HEK293 (cell line): ENCODE measurements at regions not wholly inside any gene's neighbourhood (a gene's known extent, or its start where the extent isn't known, plus 50 kb on each side); places are given as distances from the start of the nearest gene placed in this dataset.

ENCODE experiments used
- CTCF ChIA-PET: fragments of 350-600 bp; formaldehyde crosslinking; extraction: SDS; loops from one replicate; lab custom pipeline; 2021; ENCODE audit warnings: antibody characterized with exemption; lab: Yijun Ruan, JAX
- POLR2A ChIA-PET: fragments of 300-600 bp; formaldehyde crosslinking; extraction: SDS; loops from one replicate; lab custom pipeline; 2020; ENCODE audit warnings: antibody characterized with exemption, inconsistent platforms; lab: Yijun Ruan, JAX
- H3K27ac ChIP-seq: fragments of 200-500 bp; sonication (Bioruptor generic); 2 replicates; pipeline ENCODE4 v1.5.1; 2014; ENCODE audit warnings: low read depth, low read length, control low read depth, inconsistent platforms; ENCODE audit errors: extremely low read depth
- H3K36me3 ChIP-seq, 2 experiments: fragments of 200-500 bp in 1 of 2; sonication (Bioruptor generic) in 1 of 2; 1 replicate in 1 of 2; 2 replicates in 1 of 2; pipeline ENCODE4 v1.5.1; 2014 to 2017; ENCODE audit warnings: inconsistent platforms in 2 of 2, low read length in 2 of 2; ENCODE audit not compliant: control insufficient read depth in 2 of 2, insufficient read depth in 1 of 2
- H3K4me1 ChIP-seq: fragments of 200-500 bp; sonication (Bioruptor generic); 2 replicates; pipeline ENCODE4 v1.5.1; 2014; ENCODE audit warnings: mild to moderate bottlenecking, low read length, inconsistent platforms; ENCODE audit not compliant: control insufficient read depth, insufficient read depth
- H3K4me3 ChIP-seq: 2 replicates; pipeline ENCODE4 v1.5.1; 2011; ENCODE audit warnings: low read depth, mild to moderate bottlenecking, control low read depth, low read length, moderate library complexity
- H3K9me3 ChIP-seq: fragments of 200-500 bp; sonication (Bioruptor generic); 2 replicates; pipeline ENCODE4 v1.5.1; 2014; ENCODE audit warnings: low read depth, low read length, inconsistent platforms; ENCODE audit not compliant: control insufficient read depth, insufficient read depth
- HOXA7 ChIP-seq: sonication (generic); formaldehyde crosslinking; IDR thresholded peaks from 2 replicates; pipeline ENCODE4 v1.8.1; 2022; ENCODE audit warnings: missing genetic modification reagents, borderline replicate concordance
- MEIS1 ChIP-seq: sonication (generic); formaldehyde crosslinking; IDR thresholded peaks from 2 replicates; pipeline ENCODE4 v1.8.1; 2022; ENCODE audit warnings: missing genetic modification reagents, mild to moderate bottlenecking, borderline replicate concordance
- MZF1 ChIP-seq: fragments of 450-650 bp; formaldehyde crosslinking; IDR thresholded peaks from 2 replicates; pipeline ENCODE4 v1.5.1; 2017; ENCODE audit warnings: missing biosample characterization, missing genetic modification characterization, borderline replicate concordance
- PRDM2 ChIP-seq: fragments of 450-650 bp; formaldehyde crosslinking; IDR thresholded peaks from 2 replicates; pipeline ENCODE4 v1.5.1; 2016; ENCODE audit warnings: missing biosample characterization, missing genetic modification characterization, borderline replicate concordance
- REPIN1 ChIP-seq: fragments of 450-650 bp; formaldehyde crosslinking; IDR thresholded peaks from 2 replicates; pipeline ENCODE4 v1.5.1; 2017; ENCODE audit warnings: missing biosample characterization, missing genetic modification characterization, low read depth
- SETDB1 ChIP-seq: IDR thresholded peaks from one replicate; pipeline ENCODE4 v1.6.1; 2017; ENCODE audit warnings: mild to moderate bottlenecking, low read length, moderate library complexity, mixed read lengths; ENCODE audit not compliant: insufficient read length
- SP2 ChIP-seq: fragments of 450-650 bp; formaldehyde crosslinking; IDR thresholded peaks from 2 replicates; pipeline ENCODE4 v1.5.1; 2016; ENCODE audit warnings: missing biosample characterization, missing genetic modification characterization
- TCF7L2 ChIP-seq: IDR thresholded peaks from 2 replicates; pipeline ENCODE4 v1.6.1; 2011; ENCODE audit warnings: low read depth, mild to moderate bottlenecking, inconsistent platforms, low read length, moderate library complexity, borderline replicate concordance
- ZFHX2 ChIP-seq: fragments of 450-650 bp; formaldehyde crosslinking; conservative IDR thresholded peaks from 2 replicates; pipeline ENCODE4 v1.5.1; 2016; ENCODE audit warnings: missing biosample characterization, missing genetic modification characterization
- ZFP41 ChIP-seq: fragments of 450-650 bp; formaldehyde crosslinking; IDR thresholded peaks from 2 replicates; pipeline ENCODE4 v1.5.1; 2016; ENCODE audit warnings: missing biosample characterization, missing genetic modification characterization, borderline replicate concordance
- ZFP69B ChIP-seq: fragments of 450-650 bp; formaldehyde crosslinking; IDR thresholded peaks from 2 replicates; pipeline ENCODE4 v1.5.1; 2016; ENCODE audit warnings: missing biosample characterization, missing genetic modification characterization
- ZNF138 ChIP-seq: fragments of 450-650 bp; formaldehyde crosslinking; IDR thresholded peaks from 2 replicates; pipeline ENCODE4 v1.5.1; 2016; ENCODE audit warnings: missing biosample characterization, missing genetic modification characterization, borderline replicate concordance
- ZNF16 ChIP-seq: fragments of 450-650 bp; formaldehyde crosslinking; IDR thresholded peaks from 2 replicates; pipeline ENCODE4 v1.5.1; 2016; ENCODE audit warnings: low read depth, missing biosample characterization, missing genetic modification characterization
- ZNF175 ChIP-seq: fragments of 450-650 bp; formaldehyde crosslinking; IDR thresholded peaks from 2 replicates; pipeline ENCODE4 v1.5.1; 2016; ENCODE audit warnings: missing biosample characterization, missing genetic modification characterization
- ZNF184 ChIP-seq: fragments of 450-650 bp; IDR thresholded peaks from 2 replicates; pipeline ENCODE4 v1.5.1; 2018; ENCODE audit warnings: missing biosample characterization, mild to moderate bottlenecking, missing genetic modification characterization
- ZNF214 ChIP-seq: fragments of 450-650 bp; formaldehyde crosslinking; IDR thresholded peaks from 2 replicates; pipeline ENCODE4 v1.5.1; 2017; ENCODE audit warnings: missing biosample characterization, mild to moderate bottlenecking, missing genetic modification characterization, borderline replicate concordance
- ZNF221 ChIP-seq: fragments of 450-650 bp; formaldehyde crosslinking; IDR thresholded peaks from 2 replicates; pipeline ENCODE4 v1.5.1; 2017; ENCODE audit warnings: missing biosample characterization, missing genetic modification characterization, borderline replicate concordance
- ZNF239 ChIP-seq: fragments of 450-650 bp; formaldehyde crosslinking; IDR thresholded peaks from 2 replicates; pipeline ENCODE4 v1.5.1; 2016; ENCODE audit warnings: missing biosample characterization, missing genetic modification characterization
- ZNF366 ChIP-seq: fragments of 450-650 bp; formaldehyde crosslinking; conservative IDR thresholded peaks from 2 replicates; pipeline ENCODE4 v1.5.1; 2016; ENCODE audit warnings: missing biosample characterization, missing genetic modification characterization
- ZNF423 ChIP-seq: fragments of 450-650 bp; formaldehyde crosslinking; IDR thresholded peaks from 2 replicates; pipeline ENCODE4 v1.5.1; 2016; ENCODE audit warnings: missing biosample characterization, missing genetic modification characterization
- ZNF48 ChIP-seq: fragments of 450-650 bp; formaldehyde crosslinking; IDR thresholded peaks from 2 replicates; pipeline ENCODE4 v1.5.1; 2016; ENCODE audit warnings: missing biosample characterization, missing genetic modification characterization
- ZNF529 ChIP-seq: fragments of 450-650 bp; formaldehyde crosslinking; IDR thresholded peaks from 2 replicates; pipeline ENCODE4 v1.5.1; 2017; ENCODE audit warnings: missing genetic modification characterization, missing biosample characterization; ENCODE audit not compliant: insufficient replicate concordance
- ZNF626 ChIP-seq: fragments of 450-650 bp; sonication (Bioruptor Pico); formaldehyde crosslinking; IDR thresholded peaks from 2 replicates; pipeline ENCODE4 v1.5.1; 2018; ENCODE audit warnings: missing biosample characterization, missing genetic modification characterization, inconsistent platforms
- ZNF747 ChIP-seq: fragments of 450-650 bp; formaldehyde crosslinking; IDR thresholded peaks from 2 replicates; pipeline ENCODE4 v1.5.1; 2016; ENCODE audit warnings: missing biosample characterization, missing genetic modification characterization
- ZNF776 ChIP-seq: fragments of 450-650 bp; formaldehyde crosslinking; IDR thresholded peaks from 2 replicates; pipeline ENCODE4 v1.5.0; 2017; ENCODE audit warnings: missing biosample characterization, missing genetic modification characterization, borderline replicate concordance
- ZNF792 ChIP-seq: fragments of 450-650 bp; formaldehyde crosslinking; IDR thresholded peaks from 2 replicates; pipeline ENCODE4 v1.5.1; 2016; ENCODE audit warnings: missing biosample characterization, missing genetic modification characterization
- ZXDB ChIP-seq: fragments of 450-650 bp; formaldehyde crosslinking; IDR thresholded peaks from 2 replicates; pipeline ENCODE4 v1.5.1; 2016; ENCODE audit warnings: missing biosample characterization, missing genetic modification characterization
- TF ChIP-seq, protein P1 (sequence below): fragments of 450-650 bp; formaldehyde crosslinking; IDR thresholded peaks from 2 replicates; pipeline ENCODE4 v1.5.1; 2016; ENCODE audit warnings: missing biosample characterization, missing genetic modification characterization
- TF ChIP-seq, protein P2 (sequence below): fragments of 450-650 bp; formaldehyde crosslinking; IDR thresholded peaks from 2 replicates; pipeline ENCODE4 v1.5.1; 2017; ENCODE audit warnings: missing biosample characterization, mild to moderate bottlenecking, missing genetic modification characterization, moderate library complexity

GRCh38 chr3:40914475-40914874 is 284.8 kb upstream of the CTNNB1 start:
- no peaks in the 10 kb centered on the region for H3K36me3 ChIP-seq
- POLR2A ChIA-PET = no interaction called here
- no peak overlapping the region for H3K27ac ChIP-seq
- H3K4me3 ChIP-seq = no peak overlapping the region
- CTCF ChIA-PET = no interaction called here
- no peaks in the 10 kb centered on the region for H3K9me3 ChIP-seq
- TF ChIP-seq, protein P1, sequence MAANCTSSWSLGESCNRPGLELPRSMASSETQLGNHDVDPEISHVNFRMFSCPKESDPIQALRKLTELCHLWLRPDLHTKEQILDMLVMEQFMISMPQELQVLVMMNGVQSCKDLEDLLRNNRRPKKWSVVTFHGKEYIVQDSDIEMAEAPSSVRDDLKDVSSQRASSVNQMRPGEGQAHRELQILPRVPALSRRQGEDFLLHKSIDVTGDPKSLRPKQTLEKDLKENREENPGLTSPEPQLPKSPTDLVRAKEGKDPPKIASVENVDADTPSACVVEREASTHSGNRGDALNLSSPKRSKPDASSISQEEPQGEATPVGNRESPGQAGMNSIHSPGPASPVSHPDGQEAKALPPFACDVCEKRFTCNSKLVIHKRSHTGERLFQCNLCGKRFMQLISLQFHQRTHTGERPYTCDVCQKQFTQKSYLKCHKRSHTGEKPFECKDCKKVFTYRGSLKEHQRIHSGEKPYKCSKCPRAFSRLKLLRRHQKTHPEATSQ = no peak
- TF ChIP-seq MEIS1 (CRISPR knock-in tag) = no peak
- no peak for TF ChIP-seq MZF1 (tag by site-specific recombination)
- TF ChIP-seq ZNF366 (tag by site-specific recombination) = no peak
- TF ChIP-seq, protein P2, sequence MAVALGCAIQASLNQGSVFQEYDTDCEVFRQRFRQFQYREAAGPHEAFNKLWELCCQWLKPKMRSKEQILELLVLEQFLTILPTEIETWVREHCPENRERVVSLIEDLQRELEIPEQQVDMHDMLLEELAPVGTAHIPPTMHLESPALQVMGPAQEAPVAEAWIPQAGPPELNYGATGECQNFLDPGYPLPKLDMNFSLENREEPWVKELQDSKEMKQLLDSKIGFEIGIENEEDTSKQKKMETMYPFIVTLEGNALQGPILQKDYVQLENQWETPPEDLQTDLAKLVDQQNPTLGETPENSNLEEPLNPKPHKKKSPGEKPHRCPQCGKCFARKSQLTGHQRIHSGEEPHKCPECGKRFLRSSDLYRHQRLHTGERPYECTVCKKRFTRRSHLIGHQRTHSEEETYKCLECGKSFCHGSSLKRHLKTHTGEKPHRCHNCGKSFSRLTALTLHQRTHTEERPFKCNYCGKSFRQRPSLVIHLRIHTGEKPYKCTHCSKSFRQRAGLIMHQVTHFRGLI (tag by site-specific recombination) = no peak
- no peak for TF ChIP-seq TCF7L2
- TF ChIP-seq ZXDB (tag by site-specific recombination) = no peak
- TF ChIP-seq ZNF747 (tag by site-specific recombination) = no peak
- TF ChIP-seq ZNF221 (tag by site-specific recombination) = no peak
- TF ChIP-seq ZFHX2 (tag by site-specific recombination) = no peak
- no peak for TF ChIP-seq ZNF792
- TF ChIP-seq ZNF423 (tag by site-specific recombination) = no peak
- no peak for TF ChIP-seq HOXA7 (CRISPR knock-in tag)
- TF ChIP-seq ZNF175 (tag by site-specific recombination) = no peak
- no peak for TF ChIP-seq ZNF239 (tag by site-specific recombination)
- TF ChIP-seq ZNF626 = no peak
- TF ChIP-seq SP2 (tag by site-specific recombination) = no peak
- TF ChIP-seq ZNF16 (tag by site-specific recombination) = no peak
- no peak for TF ChIP-seq ZNF529 (tag by site-specific recombination)
- TF ChIP-seq ZNF48 (tag by site-specific recombination) = no peak
- no peaks in the 10 kb centered on the region for H3K4me1 ChIP-seq

- ChIA-PET CTCF (no interaction called here), POLR2A (no interaction called here)
Measured at GRCh38 chr3:40915346-40915865, 283.9 kb upstream of the CTNNB1 start.

More at GRCh38 chr3:40915346-40915865, 283.9 kb upstream of the CTNNB1 start:
- TF ChIP-seq ZFP69B (tag by site-specific recombination) = no peak
- TF ChIP-seq SETDB1 = no peak
- no peak for TF ChIP-seq ZFP41 (tag by site-specific recombination)
- TF ChIP-seq MZF1 (tag by site-specific recombination) = no peak
- TF ChIP-seq REPIN1 = no peak
- no peak for TF ChIP-seq ZNF626
- TF ChIP-seq ZNF184 (tag by site-specific recombination) = no peak
- TF ChIP-seq ZNF138 (tag by site-specific recombination) = no peak
- TF ChIP-seq ZNF214 (tag by site-specific recombination) = no peak
- TF ChIP-seq ZNF776 (tag by site-specific recombination) = no peak
- TF ChIP-seq PRDM2 (tag by site-specific recombination) = no peak
- no peaks in the 10 kb centered on the region for H3K36me3 ChIP-seq
- no peaks in the 10 kb centered on the region for H3K4me1 ChIP-seq
- H3K4me3 ChIP-seq = no peak overlapping the region
- no peaks in the 10 kb centered on the region for H3K9me3 ChIP-seq
- no peak overlapping the region for H3K27ac ChIP-seq
